ENCODE measurements at regions not wholly inside any gene's neighbourhood (a gene's known extent, or its start where the extent isn't known, plus 50 kb on each side); places are given as distances from the start of the nearest gene placed in this dataset.

DNA sequence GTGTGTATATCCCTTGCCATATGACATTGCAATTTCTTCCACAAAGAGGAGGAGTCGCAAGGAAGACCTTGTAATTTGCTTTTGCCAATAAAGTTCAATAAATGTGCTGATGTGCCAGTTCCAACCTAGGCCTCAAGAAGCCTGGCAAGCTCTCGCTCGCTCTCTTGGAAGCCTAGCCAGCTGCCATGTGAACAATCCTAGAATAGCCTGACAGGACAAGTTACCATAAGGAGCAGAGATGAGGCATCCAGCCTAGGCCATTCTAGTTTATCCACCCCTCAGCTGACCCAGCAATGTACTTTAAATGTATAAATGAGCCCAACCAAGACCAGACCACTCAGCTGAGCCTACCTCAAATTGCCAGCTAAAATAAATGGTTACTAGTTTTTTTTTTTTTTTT lies 145.7 kb upstream of the QRFPR start:
- DNase-seq (ENCODE audit: low read depth, low spot score) = no peak

DNA sequence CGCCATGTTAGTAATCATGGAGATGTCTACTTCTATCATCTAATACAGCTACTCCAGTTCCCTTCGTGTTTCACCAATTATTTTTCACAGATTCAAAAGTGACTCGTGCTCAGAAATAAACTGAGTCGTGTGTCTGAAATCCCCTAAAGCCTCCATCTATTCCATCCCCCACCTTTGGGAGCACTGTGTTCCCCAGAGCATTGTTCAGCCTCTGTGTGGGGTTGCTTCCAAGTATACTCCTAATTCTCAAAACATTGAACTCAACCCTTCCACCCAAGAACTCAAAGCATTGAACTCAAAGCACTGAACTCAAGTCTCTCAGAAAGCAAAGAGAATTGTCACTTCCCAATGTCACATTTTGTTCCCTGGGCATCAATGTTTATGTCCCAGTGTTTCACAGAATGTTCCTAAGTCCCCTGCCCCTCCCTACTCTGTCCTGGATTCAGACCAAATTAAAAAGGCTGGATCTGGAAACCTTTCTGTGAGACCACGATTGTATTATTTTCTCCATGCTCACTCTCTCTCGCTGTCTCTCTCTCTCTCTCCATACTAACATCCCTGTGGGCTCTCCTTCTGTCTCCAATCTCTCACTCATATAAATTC lies 138.5 kb upstream of the QRFPR start:
- no peak for DNase-seq (ENCODE audit: low read depth, low spot score)

DNA sequence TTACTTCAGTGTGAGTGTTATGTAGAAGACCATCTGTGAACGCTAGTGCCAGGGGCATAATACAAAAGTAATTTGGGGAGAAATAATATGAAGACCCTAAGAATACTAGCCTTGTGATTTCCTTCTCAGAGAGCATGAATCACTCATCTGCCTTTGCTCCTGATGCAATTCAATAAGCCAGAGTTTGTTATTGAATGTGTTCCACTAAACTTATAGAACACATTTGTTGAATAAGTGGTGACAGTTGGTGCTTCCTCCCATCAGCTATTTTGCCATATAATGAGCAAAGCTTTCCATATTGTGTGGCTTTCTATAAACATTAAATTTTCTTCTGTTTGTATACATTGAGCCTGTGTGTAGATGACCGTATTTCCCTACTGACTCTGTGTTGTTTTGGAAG lies 136.4 kb upstream of the QRFPR start:
- no peak for DNase-seq (ENCODE audit: low read depth, low spot score)

GRCh38 chr4:121514443-121514842 lies 133.6 kb upstream of the QRFPR start:
- peak; percentile 27 for DNase-seq (ENCODE audit: low read depth, low spot score)

DNA sequence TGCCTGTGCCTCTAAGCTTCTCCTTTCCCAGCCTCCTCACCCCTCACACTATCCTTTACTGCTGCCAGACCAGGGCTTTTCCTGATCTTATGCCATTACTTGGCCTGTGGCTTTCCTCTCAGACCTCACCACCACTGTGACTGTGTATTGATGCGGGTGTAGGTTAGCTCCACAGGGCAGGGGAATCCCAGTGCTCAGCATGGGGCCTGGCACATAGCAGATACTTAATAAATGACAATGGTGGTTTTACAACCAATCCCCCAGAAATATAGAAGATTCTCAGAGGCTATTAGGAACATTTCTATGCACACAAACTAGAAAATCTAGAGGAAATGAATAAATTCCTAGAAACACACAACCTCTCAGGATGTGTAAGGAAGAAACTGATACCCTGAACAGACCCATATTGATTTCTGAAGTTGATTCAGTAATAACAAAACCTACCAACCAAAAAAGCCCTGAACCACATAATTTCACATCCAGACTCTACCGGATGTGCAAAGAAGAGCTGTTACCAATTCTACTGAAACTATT lies 129.6 kb upstream of the QRFPR start:
- no peak for DNase-seq (ENCODE audit: low read depth, low spot score)

DNA sequence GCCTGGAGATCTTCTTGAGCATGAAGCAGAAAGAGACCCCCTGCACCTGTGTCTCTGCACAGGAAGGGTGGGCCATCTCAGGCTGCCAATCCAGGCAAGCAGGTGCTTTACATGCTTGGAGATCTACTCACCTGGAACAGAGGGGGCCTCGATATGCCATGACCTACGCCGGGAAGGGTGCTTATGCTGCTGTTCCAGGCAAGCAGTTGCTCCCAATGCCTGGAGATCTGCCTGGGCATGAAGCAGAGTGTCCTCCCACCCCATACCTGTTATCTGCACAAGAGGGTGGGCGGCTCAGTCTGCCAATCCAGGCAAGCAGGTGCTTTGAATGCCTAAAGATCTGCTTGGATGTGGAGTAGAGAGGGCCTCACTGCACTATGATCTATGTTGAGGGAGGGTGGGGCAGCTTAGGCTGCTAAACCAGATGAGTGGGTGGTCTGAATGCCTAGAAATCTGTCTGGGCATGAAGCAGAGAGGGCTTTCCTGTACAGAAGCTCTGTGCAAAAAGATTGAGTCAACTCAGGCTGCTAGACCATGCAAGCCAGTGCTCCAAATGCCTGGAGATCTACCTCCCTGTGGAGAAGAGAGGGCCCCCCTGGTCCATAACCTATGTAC lies 104.5 kb upstream of the QRFPR start:
- DNase-seq (ENCODE audit: low read depth, low spot score) = no peak

GRCh38 chr4:121484633-121485032 lies 103.8 kb upstream of the QRFPR start:
- peak; percentile 55 for DNase-seq (ENCODE audit: low read depth, low spot score)

DNA sequence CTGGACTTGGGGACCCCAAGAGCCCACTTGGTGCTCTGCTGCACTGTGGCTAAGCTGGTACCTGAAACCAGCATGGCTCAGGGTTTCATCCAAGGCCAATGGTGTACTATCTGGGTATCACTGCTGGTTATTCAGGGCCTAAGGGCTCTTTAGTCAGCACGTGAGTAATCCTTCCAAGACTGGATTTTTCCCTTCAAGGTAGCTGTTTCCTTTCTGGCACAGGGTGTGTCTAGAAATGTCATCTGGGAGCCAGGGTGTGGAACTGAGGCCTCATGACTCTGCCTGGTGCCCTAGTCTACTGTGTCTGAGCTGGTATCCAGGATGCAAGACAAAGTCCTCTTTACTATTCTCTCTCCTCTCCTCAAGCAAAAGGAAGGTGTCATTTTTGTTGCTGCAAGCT lies 99.0 kb upstream of the QRFPR start:
- no peak for DNase-seq (ENCODE audit: low read depth, low spot score)

DNA sequence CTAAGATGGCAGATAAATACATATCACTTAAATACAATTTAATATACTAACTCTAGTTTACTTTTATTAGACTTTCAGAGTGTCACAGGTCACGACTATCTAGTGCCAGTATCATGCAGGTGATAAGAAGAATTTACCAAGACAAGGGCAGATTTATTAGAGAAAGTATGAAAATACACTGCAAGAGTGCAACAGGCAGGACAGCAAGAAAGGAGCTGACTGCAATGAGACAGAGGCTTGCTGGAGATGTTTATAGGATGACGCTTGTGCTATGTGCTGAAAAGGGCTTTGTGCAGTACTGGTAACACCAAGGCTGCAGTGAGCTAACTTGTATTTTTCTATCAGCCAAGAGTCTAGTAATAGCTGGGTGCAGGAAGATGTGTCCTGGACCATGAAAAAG lies 96.7 kb upstream of the QRFPR start:
- DNase-seq (ENCODE audit: low read depth, low spot score) = no peak

- no peak for DNase-seq (ENCODE audit: low read depth, low spot score)
Measured at GRCh38 chr4:121477079-121477478, 96.3 kb upstream of the QRFPR start.

DNA sequence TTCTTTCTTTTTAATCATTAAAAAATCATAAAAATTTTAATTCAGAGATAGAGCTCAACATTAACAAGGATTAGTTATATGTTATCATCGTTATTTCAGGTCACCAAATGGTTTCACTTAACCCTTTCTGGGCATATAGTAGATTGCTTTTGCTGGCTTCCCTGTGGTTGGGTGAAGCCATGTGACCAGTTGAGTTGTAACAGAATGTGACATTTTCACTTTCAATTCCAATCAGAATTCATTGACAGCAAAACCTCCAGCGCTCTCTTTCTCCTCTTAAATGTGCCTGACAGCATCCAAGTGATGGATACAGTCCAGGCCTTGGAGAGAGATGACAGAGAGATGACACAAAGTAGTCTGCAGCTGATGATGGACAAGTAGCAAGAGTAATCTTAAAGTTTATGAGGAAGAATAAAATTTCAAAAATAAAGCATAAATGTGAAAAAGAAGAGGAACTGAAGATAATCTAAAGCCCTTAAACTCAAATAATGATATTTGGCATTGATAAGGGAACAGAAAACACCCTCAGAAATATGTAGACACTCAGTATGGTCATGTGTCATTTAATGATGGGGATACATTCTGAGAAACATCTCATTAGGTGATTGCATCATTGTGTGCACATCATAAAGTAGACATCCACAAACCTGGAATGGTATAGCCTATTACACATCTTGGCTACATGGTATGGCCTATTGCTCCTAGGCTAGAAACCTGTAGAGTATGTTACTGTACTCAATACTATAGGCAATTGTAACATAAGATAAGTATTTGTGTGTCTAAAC lies 92.3 kb upstream of the QRFPR start:
- no peak for DNase-seq (ENCODE audit: low read depth, low spot score)

- no peak for DNase-seq (ENCODE audit: low read depth, low spot score)
Measured at GRCh38 chr4:121464854-121465253, 84.0 kb upstream of the QRFPR start.

DNA sequence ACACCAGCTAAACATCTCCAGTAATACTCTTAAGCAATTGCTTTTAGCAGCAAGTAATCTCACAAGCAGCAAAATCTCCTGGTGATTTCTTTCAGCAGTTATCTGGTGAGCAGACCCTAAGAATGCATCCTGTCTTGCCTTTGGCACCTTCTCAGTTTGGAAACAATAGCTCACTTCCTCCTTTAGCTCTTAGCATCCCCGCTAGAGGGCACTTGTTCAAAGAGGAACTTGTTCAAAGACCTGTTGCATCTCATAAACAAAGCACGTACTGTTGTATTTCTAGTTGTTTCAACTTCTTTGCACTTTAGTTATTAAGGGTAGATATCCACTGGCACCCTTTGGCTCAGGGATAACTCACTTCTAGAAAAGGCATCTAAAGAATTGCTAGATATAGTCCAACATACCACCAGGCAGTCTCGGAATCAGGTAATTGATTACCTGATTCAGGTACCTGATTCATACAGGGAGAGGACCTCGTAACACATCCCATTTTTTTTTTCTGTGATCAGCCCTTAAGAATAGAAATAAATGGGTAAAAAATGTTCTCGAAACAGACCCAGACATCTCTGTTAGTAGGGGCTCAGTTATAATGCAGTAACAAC lies 81.9 kb upstream of the QRFPR start:
- peak; percentile 70 for DNase-seq (ENCODE audit: low read depth, low spot score)

- no peak for DNase-seq (ENCODE audit: low read depth, low spot score)
Measured at GRCh38 chr4:121459026-121459425, 78.2 kb upstream of the QRFPR start.

GRCh38 chr4:121457278-121457875 lies 76.6 kb upstream of the QRFPR start:
- no peak for DNase-seq (ENCODE audit: low read depth, low spot score)

- DNase-seq (ENCODE audit: low read depth, low spot score) = no peak
Measured at GRCh38 chr4:121455285-121455684, 74.5 kb upstream of the QRFPR start.

- peak; percentile 27 for DNase-seq (ENCODE audit: low read depth, low spot score)
Measured at GRCh38 chr4:121454251-121454979, 73.6 kb upstream of the QRFPR start.

DNA sequence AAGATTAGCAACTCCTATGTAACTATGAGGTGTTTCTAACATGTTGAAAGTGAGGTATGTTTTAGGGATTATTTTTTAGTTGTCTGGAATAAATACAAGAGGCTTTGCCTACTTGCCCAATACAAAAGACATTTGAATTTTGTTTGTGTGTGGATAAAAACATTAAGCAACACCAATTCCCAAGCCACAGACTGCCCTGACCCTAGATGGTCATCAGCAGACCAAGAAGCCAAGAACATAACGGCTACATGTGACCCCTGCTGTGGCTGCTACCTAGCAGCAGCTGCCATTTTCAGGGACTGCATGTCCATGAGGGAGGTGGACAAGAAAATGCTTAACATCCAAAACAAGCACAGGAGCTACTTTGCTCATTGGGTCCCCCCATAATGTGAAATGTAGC lies 70.5 kb upstream of the QRFPR start:
- no peak for DNase-seq (ENCODE audit: low read depth, low spot score)

DNA sequence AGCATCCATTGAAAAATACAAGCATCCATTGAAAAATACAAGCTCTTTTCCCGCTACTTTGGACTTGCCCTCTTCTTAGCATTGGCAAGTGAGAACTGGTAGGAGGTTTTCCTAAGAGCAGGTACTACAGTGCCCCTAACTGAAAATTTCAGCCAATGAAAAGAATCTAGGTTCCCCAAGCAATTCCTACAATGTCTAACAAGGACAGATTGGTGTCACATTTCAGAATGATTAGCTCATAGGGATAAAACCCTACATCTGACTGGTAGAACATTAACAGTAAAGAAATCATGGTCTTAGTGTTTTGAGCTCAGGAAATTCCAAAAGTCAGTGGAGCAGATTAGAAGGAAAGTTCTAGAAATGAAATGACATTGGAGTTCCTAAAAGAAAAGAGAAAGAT lies 68.6 kb upstream of the QRFPR start:
- DNase-seq (ENCODE audit: low read depth, low spot score) = no peak

DNA sequence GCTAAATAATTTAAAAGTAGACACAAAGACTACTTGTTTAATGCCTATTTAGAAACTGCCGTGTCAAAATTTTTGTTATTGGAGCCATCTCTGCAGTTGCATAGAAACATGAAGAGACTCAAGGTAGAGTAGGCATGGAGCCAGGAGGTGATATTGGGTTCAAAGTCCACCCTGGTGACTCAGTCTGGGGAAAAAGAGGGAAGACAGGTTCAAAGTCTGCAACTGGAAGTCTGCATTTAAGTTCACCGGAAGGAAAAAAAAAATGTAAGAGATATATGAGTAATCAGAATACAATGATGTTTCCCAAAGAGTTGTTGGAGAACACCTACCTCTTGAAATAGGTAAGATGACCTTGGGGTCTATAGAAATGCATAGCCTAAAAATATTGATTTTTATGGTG lies 67.4 kb upstream of the QRFPR start:
- DNase-seq (ENCODE audit: low read depth, low spot score) = no peak

DNA sequence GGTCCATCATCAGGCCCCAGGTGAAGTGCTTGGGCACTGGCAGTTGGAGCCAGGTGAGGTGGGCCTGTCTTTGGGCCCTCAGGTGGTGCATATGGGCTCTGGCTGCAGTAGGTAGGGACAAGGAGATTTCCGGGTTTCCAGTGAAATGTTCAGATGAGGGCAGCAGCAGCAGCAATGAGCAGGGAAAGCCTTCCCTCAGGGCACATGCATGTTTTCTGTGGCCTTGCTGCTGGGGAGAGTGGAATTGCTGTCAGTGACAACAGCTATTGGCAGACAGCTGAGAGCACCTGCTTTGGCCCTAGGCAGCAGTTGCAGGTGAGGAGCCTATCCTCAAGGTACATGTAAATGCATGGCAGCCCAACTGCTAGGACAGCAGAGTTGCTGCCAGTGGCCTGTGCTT lies 58.9 kb upstream of the QRFPR start:
- DNase-seq (ENCODE audit: low read depth, low spot score) = peak; percentile 52

Data from ELF-1 (cell line).